ENCODE measurements at regions not wholly inside any gene's neighbourhood (a gene's known extent, or its start where the extent isn't known, plus 50 kb on each side); places are given as distances from the start of the nearest gene placed in this dataset.

DNA sequence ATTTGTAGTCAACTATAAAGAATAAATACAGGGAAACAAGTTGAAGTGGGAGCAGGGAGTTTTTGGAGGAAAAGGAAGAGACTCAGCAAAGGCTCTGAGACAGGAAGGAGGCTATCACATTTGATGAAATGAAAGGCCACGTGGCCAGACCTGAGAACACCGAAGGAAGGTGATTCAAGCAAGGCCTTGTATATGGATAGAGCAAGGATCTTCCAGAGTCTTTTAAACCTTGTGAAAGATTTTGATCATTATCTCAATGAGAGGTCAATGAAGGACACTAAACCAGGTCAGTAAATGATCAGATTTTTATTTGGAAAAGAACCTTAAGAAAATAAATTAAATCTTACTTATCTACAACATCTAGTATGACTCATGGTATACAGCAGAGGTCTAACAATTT is 523.5 kb downstream of the SLC16A7 start:
- Histone ChIP-seq H4K91ac (replicated peaks; ENCODE audit: insufficient read length, low read length) (no peak overlapping the region), H3K79me2 (ENCODE audit: control insufficient read depth in 1 of 2, insufficient read depth in 2 of 2, low read length in 2 of 2) (no peaks in the 10 kb centered on the region), H3K18ac (ENCODE audit: extremely low read depth, low read length) (no peak overlapping the region), H2BK20ac (ENCODE audit: low read length) (no peak overlapping the region), H3K36me3 (ENCODE audit: control insufficient read depth in 2 of 4, insufficient read depth in 4 of 4, low read length in 3 of 4) (no peaks in the 10 kb centered on the region), H3K4me3 (ENCODE audit: extremely low read depth in 1 of 4, insufficient read depth in 2 of 4, low read depth in 3 of 4, low read length in 4 of 4) (no peak overlapping the region), H3K79me1 (ENCODE audit: low read depth, low read length) (no peaks in the 10 kb centered on the region), H2BK15ac (ENCODE audit: low read length) (no peak overlapping the region), H3K14ac (ENCODE audit: insufficient read length) (no peak overlapping the region), H2BK12ac (ENCODE audit: low read depth, low read length) (no peak overlapping the region), H3K9ac (replicated peaks in 1 of 4; ENCODE audit: extremely low read depth in 1 of 4, low read depth in 3 of 4, low read length in 3 of 4) (no peak overlapping the region), H3K4me1 (replicated peaks in 1 of 4; ENCODE audit: control insufficient read depth in 3 of 4, insufficient read depth in 4 of 4, low read length in 3 of 4) (no peaks in the 10 kb centered on the region), H3K56ac (replicated peaks; ENCODE audit: insufficient read length, low read depth, low read length) (no peak overlapping the region), H3K27me3 (replicated peaks in 1 of 4; ENCODE audit: control insufficient read depth in 3 of 4, extremely low read depth in 1 of 4, insufficient read depth in 3 of 4, low read length in 3 of 4) (no peaks in the 10 kb centered on the region), H4K20me1 (replicated peaks in 1 of 2; ENCODE audit: control insufficient read depth in 1 of 2, insufficient read depth in 2 of 2, low read length in 2 of 2) (no peaks in the 10 kb centered on the region), H3K4ac (replicated peaks; ENCODE audit: insufficient read length, low read depth, low read length) (no peak overlapping the region), H3K9me3 (ENCODE audit: insufficient read depth in 2 of 2, low read depth in 1 of 2, low read length in 1 of 2) (0 out of 4 replicates have a peak, but pooled peaks cover 0 to 4% of the 10 kb centered on the region in 2 experiments), H2BK5ac (ENCODE audit: low read depth, low read length) (no peak overlapping the region), H4K8ac (ENCODE audit: extremely low read depth, insufficient read depth, low read length) (no peak overlapping the region), H3K27ac (ENCODE audit: low read depth, low read length) (no peak overlapping the region), H2AFZ (ENCODE audit: low read length) (no peak overlapping the region), H4K5ac (ENCODE audit: insufficient read length, low read depth, low read length) (no peak overlapping the region), H3K23ac (ENCODE audit: insufficient read length) (no peak overlapping the region), H3K4me2 (ENCODE audit: insufficient read depth in 1 of 2, low read depth in 2 of 2, low read length in 2 of 2) (no peak overlapping the region), H3K23me2 (ENCODE audit: low read depth, low read length) (no peaks in the 10 kb centered on the region), H2AK5ac (ENCODE audit: low read depth, low read length) (no peak overlapping the region), H2BK120ac (replicated peaks; ENCODE audit: low read depth, low read length) (no peak overlapping the region)
- WGBS, 2 experiments (ENCODE audit: extremely low coverage in 1 of 2, insufficient coverage in 1 of 2, insufficient read length in 1 of 2, insufficient replicate concordance in 2 of 2, low coverage in 1 of 2, low lambda C conversion rate in 2 of 2, missing lambda C conversion rate in 1 of 2): 88% methylated on average over 2 of the region's 2 CpGs; no CpG with 5 or more reads in 1 of the 2 experiments
- ChIA-PET POLR2A (ENCODE audit: partially characterized antibody) (no interaction called here), CTCF (ENCODE audit: partially characterized antibody) (interaction anchor here (0.9 to 1.2 kb wide), 2 partner anchors 16 to 28 kb away, joined by 3 to 4 read pairs; no protein-coding TSS in a partner anchor)
- no peak for DNase-seq (ENCODE audit: low read depth in 1 of 2, low spot score in 2 of 2)
- no peak for FAIRE-seq
- TF ChIP-seq CBX5 (IDR thresholded peaks at IDR 0.05; ENCODE audit: low read depth, low read length): no peak
- no peak for TF ChIP-seq EP300 (IDR thresholded peaks at IDR 0.05; ENCODE audit: borderline replicate concordance in 1 of 2, low read depth in 2 of 2, low read length in 2 of 2)
- no peak for TF ChIP-seq PHF8 (conservative IDR thresholded peaks at IDR 0.05; ENCODE audit: low read depth, low read length)
- no peak for TF ChIP-seq RNF2 (IDR thresholded peaks at IDR 0.05; ENCODE audit: borderline replicate concordance, low read depth, low read length, missing control alignments, poor library complexity, severe bottlenecking)
- TF ChIP-seq TBP (IDR thresholded peaks at IDR 0.05; ENCODE audit: low read depth, low read length): no peak
- TF ChIP-seq SUZ12 (IDR thresholded peaks at IDR 0.05; ENCODE audit: low read length): no peak
- no peak for TF ChIP-seq CREB1 (IDR thresholded peaks at IDR 0.05)
- TF ChIP-seq HDAC2 (IDR thresholded peaks at IDR 0.05; ENCODE audit: borderline replicate concordance in 1 of 2, low read depth in 2 of 2, low read length in 2 of 2): no peak
- no peak for TF ChIP-seq BRCA1 (IDR thresholded peaks at IDR 0.05; ENCODE audit: low read depth, low read length)
- TF ChIP-seq JUND (IDR thresholded peaks at IDR 0.05; ENCODE audit: low read length): no peak
- TF ChIP-seq KDM1A (IDR thresholded peaks at IDR 0.05; ENCODE audit: borderline replicate concordance, low read length): no peak
- TF ChIP-seq SIN3A (conservative IDR thresholded peaks at IDR 0.05 in 1 of 2, IDR thresholded peaks at IDR 0.05 in 1 of 2; ENCODE audit: low read depth in 1 of 2, low read length in 2 of 2): no peak
- no peak for TF ChIP-seq ASH2L (IDR thresholded peaks at IDR 0.05; ENCODE audit: low read length)
- TF ChIP-seq MAFK (IDR thresholded peaks at IDR 0.05; ENCODE audit: low read depth, low read length): no peak
